ENCODE measurements at regions not wholly inside any gene's neighbourhood (a gene's known extent, or its start where the extent isn't known, plus 50 kb on each side); places are given as distances from the start of the nearest gene placed in this dataset.

- DNase-seq (ENCODE audit: low read depth): no peak
Observed at GRCh38 chr22:47849576-47849975, 1087.1 kb downstream of the TBC1D22A start.

- no peak for DNase-seq (ENCODE audit: low read depth)
Observed at GRCh38 chr22:47848184-47848920, 1085.9 kb downstream of the TBC1D22A start.

- DNase-seq (ENCODE audit: low read depth): no peak
Observed at GRCh38 chr22:47847131-47847890, 1084.9 kb downstream of the TBC1D22A start.

GRCh38 chr22:47846206-47846605, 1083.8 kb downstream of the TBC1D22A start:
- no peak for DNase-seq (ENCODE audit: low read depth)

GRCh38 chr22:47842119-47842518, 1079.7 kb downstream of the TBC1D22A start:
- DNase-seq (ENCODE audit: low read depth): no peak

GRCh38 chr22:47841156-47841555, 1078.7 kb downstream of the TBC1D22A start:
- DNase-seq (ENCODE audit: low read depth): no peak

- DNase-seq (ENCODE audit: low read depth): no peak
Observed at GRCh38 chr22:47839595-47840227, 1077.3 kb downstream of the TBC1D22A start.

GRCh38 chr22:47837703-47838102, 1075.3 kb downstream of the TBC1D22A start:
- peak; percentile 39 for DNase-seq (ENCODE audit: low read depth)

- DNase-seq (ENCODE audit: low read depth): peak; percentile 71
Observed at GRCh38 chr22:47836957-47837356, 1074.5 kb downstream of the TBC1D22A start.

- DNase-seq (ENCODE audit: low read depth): peak; percentile 91
Observed at GRCh38 chr22:47835726-47836125, 1073.3 kb downstream of the TBC1D22A start.

GRCh38 chr22:47826016-47826415, 1063.6 kb downstream of the TBC1D22A start:
- DNase-seq (ENCODE audit: low read depth): no peak

- no peak for DNase-seq (ENCODE audit: low read depth)
Observed at GRCh38 chr22:47822422-47822821, 1060.0 kb downstream of the TBC1D22A start.

- no peak for DNase-seq (ENCODE audit: low read depth)
Observed at GRCh38 chr22:47818496-47818895, 1056.0 kb downstream of the TBC1D22A start.

- DNase-seq (ENCODE audit: low read depth): no peak
Observed at GRCh38 chr22:47817380-47817779, 1054.9 kb downstream of the TBC1D22A start.

GRCh38 chr22:47816863-47817210, 1054.4 kb downstream of the TBC1D22A start:
- DNase-seq (ENCODE audit: low read depth): no peak

GRCh38 chr22:47816121-47816862, 1053.8 kb downstream of the TBC1D22A start:
- no peak for DNase-seq (ENCODE audit: low read depth)

GRCh38 chr22:47814474-47814873, 1052.0 kb downstream of the TBC1D22A start:
- DNase-seq (ENCODE audit: low read depth): no peak

- DNase-seq (ENCODE audit: low read depth): no peak
Observed at GRCh38 chr22:47813661-47814060, 1051.2 kb downstream of the TBC1D22A start.

GRCh38 chr22:47811971-47812370, 1049.5 kb downstream of the TBC1D22A start:
- no peak for DNase-seq (ENCODE audit: low read depth)

- no peak for DNase-seq (ENCODE audit: low read depth)
Observed at GRCh38 chr22:47810505-47811500, 1048.4 kb downstream of the TBC1D22A start.
